B cell (primary cell): ENCODE measurements at regions not wholly inside any gene's neighbourhood (a gene's known extent, or its start where the extent isn't known, plus 50 kb on each side); places are given as distances from the start of the nearest gene placed in this dataset.

Experiments
- CTCF ChIP-seq: fragments of 200-600 bp; IDR thresholded peaks from one replicate; pipeline ENCODE4 v1.8.0; 2022; ENCODE audit warnings: antibody characterized with exemption, mild to moderate bottlenecking
- EZH2 ChIP-seq: IDR thresholded peaks from 2 replicates; pipeline ENCODE4 v1.6.1; 2012; ENCODE audit warnings: borderline replicate concordance, low read depth, mild to moderate bottlenecking, moderate library complexity, low read length; ENCODE audit not compliant: insufficient read depth, poor library complexity, severe bottlenecking

- TF ChIP-seq CTCF (no peak), EZH2 (no peak)
Observed at GRCh38 chr14:40887912-40888311, 718.8 kb upstream of the LRFN5 start.
